Endodermal cell (in vitro differentiated cells): ENCODE measurements at regions not wholly inside any gene's neighbourhood (a gene's known extent, or its start where the extent isn't known, plus 50 kb on each side); places are given as distances from the start of the nearest gene placed in this dataset.

Experiments used
- DNase-seq: peaks from one replicate; pipeline ENCODE4 v3.0.0-alpha.2; 2017
- H3K27ac ChIP-seq: 2 replicates; pipeline ENCODE4 v1.5.1; 2013; ENCODE audit warnings: mild to moderate bottlenecking, low read depth, low read length, moderate library complexity
- H3K27me3 ChIP-seq: 2 replicates; pipeline ENCODE4 v1.6.1; 2013; ENCODE audit warnings: mild to moderate bottlenecking, low read length, moderate library complexity; ENCODE audit not compliant: insufficient read depth, control insufficient read depth, poor library complexity, severe bottlenecking
- H3K36me3 ChIP-seq: 2 replicates; pipeline ENCODE4 v1.7.0; 2013; ENCODE audit warnings: mild to moderate bottlenecking, low read length, moderate library complexity; ENCODE audit not compliant: control insufficient read depth, insufficient read depth
- H3K4me1 ChIP-seq: one replicate; pipeline ENCODE4 v1.7.0; 2013; ENCODE audit warnings: low read length; ENCODE audit not compliant: control insufficient read depth, insufficient read depth
- H3K4me3 ChIP-seq: 2 replicates; pipeline ENCODE4 v1.5.1; 2013; ENCODE audit warnings: mild to moderate bottlenecking, low read length, moderate library complexity
- H3K9ac ChIP-seq: 2 replicates; pipeline ENCODE4 v1.6.1; 2013; ENCODE audit warnings: mild to moderate bottlenecking, low read length, moderate library complexity; ENCODE audit not compliant: poor library complexity, severe bottlenecking; ENCODE audit errors: extremely low read depth
- H3K9me3 ChIP-seq: 2 replicates; pipeline ENCODE4 v1.6.1; 2013; ENCODE audit warnings: mild to moderate bottlenecking, low read length, moderate library complexity; ENCODE audit not compliant: control insufficient read depth
- H3K27ac Mint-ChIP-seq: 2 replicates; pipeline ENCODE4 v1.8.0; 2020; ENCODE audit warnings: mixed read lengths
- H3K27me3 Mint-ChIP-seq: 2 replicates; pipeline ENCODE4 v1.8.0; 2021; ENCODE audit warnings: mild to moderate bottlenecking, mixed read lengths; ENCODE audit not compliant: insufficient read depth
- H3K36me3 Mint-ChIP-seq: 2 replicates; pipeline ENCODE4 v1.8.0; 2020; ENCODE audit warnings: low read depth, mixed read lengths
- H3K4me1 Mint-ChIP-seq: 2 replicates; pipeline ENCODE4 v1.8.0; 2020; ENCODE audit warnings: mixed read lengths
- H3K4me3 Mint-ChIP-seq: 2 replicates; pipeline ENCODE4 v1.8.0; 2020; ENCODE audit warnings: mild to moderate bottlenecking, moderate library complexity, mixed read lengths
- H3K9me3 Mint-ChIP-seq: 2 replicates; pipeline ENCODE4 v1.8.0; 2020; ENCODE audit warnings: mild to moderate bottlenecking, mixed read lengths
- CTCF ChIP-seq: fragments of 200-600 bp; sonication (generic); conservative IDR thresholded peaks from 2 replicates; pipeline ENCODE4 v1.5.0; 2021; ENCODE audit warnings: antibody characterized with exemption, mild to moderate bottlenecking
- WGBS, 2 experiments: methylation state at CpG; one replicate each; pipeline versions ENCODE4 v1.1.5 to v1.1.7; 2013; ENCODE audit warnings: missing lambda C conversion rate in 2 of 2, mixed read lengths in 1 of 2; ENCODE audit not compliant: insufficient coverage in 1 of 2, insufficient read length in 1 of 2; 5-methylcytosine and 5-hydroxymethylcytosine counted together

- TF ChIP-seq CTCF, result no peak
These were observed 247.8 kb upstream of the OR4E1 start for GRCh38 chr14:21921453-21921852.

GRCh38 chr14:21917699-21918436 is 244.2 kb upstream of the OR4E1 start:
- Mint-ChIP-seq H3K9me3 (no peaks in the 10 kb centered on the region), H3K27ac (no peak overlapping the region), H3K4me1 (peaks cover 3% of the 10 kb centered on the region), H3K36me3 (no peaks in the 10 kb centered on the region), H3K4me3 (no peak overlapping the region), H3K27me3 (peaks cover 7% of the 10 kb centered on the region)
- H3K9ac ChIP-seq, result no peak overlapping the region
- peak; percentile 87 for TF ChIP-seq CTCF
- no peaks in the 10 kb centered on the region for H3K27me3 ChIP-seq
- H3K4me1 ChIP-seq, result no peaks in the 10 kb centered on the region
- H3K36me3 ChIP-seq, result no peaks in the 10 kb centered on the region
- WGBS, 2 experiments, result 29 to 40% methylated on average over 3 to 4 of the region's 4 CpGs
- DNase-seq, result peak; percentile 68
- no peak overlapping the region for H3K4me3 ChIP-seq
- H3K27ac ChIP-seq, result no peak overlapping the region
- no peaks in the 10 kb centered on the region for H3K9me3 ChIP-seq

More at GRCh38 chr14:21921453-21921852, 247.8 kb upstream of the OR4E1 start:
- H3K27ac Mint-ChIP-seq, result no peak overlapping the region
- H3K9ac ChIP-seq, result no peak overlapping the region
- H3K27me3 ChIP-seq, result no peaks in the 10 kb centered on the region
- no peaks in the 10 kb centered on the region for H3K9me3 ChIP-seq
- WGBS, 2 experiments, result 88% methylated on average over 1 of the region's 1 CpG; no CpG with 5 or more reads in 1 of the 2 experiments
- H3K4me1 ChIP-seq, result no peaks in the 10 kb centered on the region
- H3K9me3 Mint-ChIP-seq, result no peaks in the 10 kb centered on the region
- H3K27ac ChIP-seq, result no peak overlapping the region
- no peaks in the 10 kb centered on the region for H3K36me3 ChIP-seq
- H3K36me3 Mint-ChIP-seq, result no peaks in the 10 kb centered on the region
- H3K27me3 Mint-ChIP-seq, result peaks cover 6% of the 10 kb centered on the region
- H3K4me3 ChIP-seq, result no peak overlapping the region
- H3K4me1 Mint-ChIP-seq, result no peaks in the 10 kb centered on the region
- no peak overlapping the region for H3K4me3 Mint-ChIP-seq
- no peak for DNase-seq

DNA sequence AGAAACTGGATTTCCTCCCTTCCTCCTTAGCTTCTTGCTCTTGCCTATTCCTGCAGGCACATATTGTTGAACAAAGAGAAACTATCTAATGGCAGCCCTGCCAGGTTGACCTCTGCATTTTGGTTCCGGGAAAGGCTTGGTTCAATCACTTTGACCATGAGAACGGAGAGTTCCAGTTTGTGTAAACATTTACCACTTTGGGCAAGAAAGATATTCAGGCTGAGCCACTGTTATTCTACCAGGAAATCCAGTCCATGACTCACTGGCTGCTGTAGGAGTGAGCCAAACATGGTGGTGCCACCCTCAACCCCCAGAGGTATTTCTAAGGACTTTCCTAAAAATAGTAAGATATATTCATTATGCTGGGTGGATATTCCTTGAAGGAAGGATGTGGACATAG is 242.2 kb upstream of the OR4E1 start:
- H3K9me3 Mint-ChIP-seq, result no peaks in the 10 kb centered on the region
- H3K36me3 Mint-ChIP-seq, result no peaks in the 10 kb centered on the region
- DNase-seq, result no peak
- H3K27me3 Mint-ChIP-seq, result peaks cover 5% of the 10 kb centered on the region
- H3K27ac Mint-ChIP-seq, result no peak overlapping the region
- H3K9ac ChIP-seq, result no peak overlapping the region
- H3K4me1 ChIP-seq, result no peaks in the 10 kb centered on the region
- H3K4me3 ChIP-seq, result no peak overlapping the region
- no peaks in the 10 kb centered on the region for H3K27me3 ChIP-seq
- H3K36me3 ChIP-seq, result no peaks in the 10 kb centered on the region
- H3K4me1 Mint-ChIP-seq, result peaks cover 3% of the 10 kb centered on the region
- no peak overlapping the region for H3K27ac ChIP-seq
- H3K4me3 Mint-ChIP-seq, result no peak overlapping the region
- WGBS, 2 experiments, result 79 to 84% methylated on average over 2 of the region's 2 CpGs
- no peaks in the 10 kb centered on the region for H3K9me3 ChIP-seq
- TF ChIP-seq CTCF, result no peak
